GM12874 (cell line): ENCODE measurements at regions not wholly inside any gene's neighbourhood (a gene's known extent, or its start where the extent isn't known, plus 50 kb on each side); places are given as distances from the start of the nearest gene placed in this dataset.

ENCODE experiments used
- TF ChIP-seq, protein P1 (sequence below): IDR thresholded peaks from 2 replicates; pipeline ENCODE4 v1.5.1; 2011; ENCODE audit warnings: low read depth, mild to moderate bottlenecking, control low read depth, low read length, moderate library complexity; ENCODE audit not compliant: insufficient read depth

DNA sequence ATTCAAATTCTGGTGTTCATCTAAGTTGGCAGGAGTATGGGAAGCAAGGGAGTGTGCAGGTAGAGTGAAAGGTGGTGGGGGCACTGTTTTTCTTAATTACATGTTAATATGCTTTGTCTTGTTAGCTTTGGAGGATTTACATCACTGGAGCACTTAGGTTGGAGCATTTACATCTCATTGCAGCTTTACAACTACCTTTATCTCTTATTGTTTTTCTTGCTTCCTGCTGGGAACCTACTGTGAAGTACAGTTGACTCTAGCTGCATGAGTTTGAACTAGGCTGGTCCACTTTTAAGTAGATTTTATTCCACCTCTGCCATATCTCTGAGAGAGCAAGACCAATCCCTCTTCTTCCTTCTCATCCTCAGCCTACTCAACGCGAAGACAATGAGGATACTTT lies 554.8 kb upstream of the B3GALT2 start:
- TF ChIP-seq, protein P1, sequence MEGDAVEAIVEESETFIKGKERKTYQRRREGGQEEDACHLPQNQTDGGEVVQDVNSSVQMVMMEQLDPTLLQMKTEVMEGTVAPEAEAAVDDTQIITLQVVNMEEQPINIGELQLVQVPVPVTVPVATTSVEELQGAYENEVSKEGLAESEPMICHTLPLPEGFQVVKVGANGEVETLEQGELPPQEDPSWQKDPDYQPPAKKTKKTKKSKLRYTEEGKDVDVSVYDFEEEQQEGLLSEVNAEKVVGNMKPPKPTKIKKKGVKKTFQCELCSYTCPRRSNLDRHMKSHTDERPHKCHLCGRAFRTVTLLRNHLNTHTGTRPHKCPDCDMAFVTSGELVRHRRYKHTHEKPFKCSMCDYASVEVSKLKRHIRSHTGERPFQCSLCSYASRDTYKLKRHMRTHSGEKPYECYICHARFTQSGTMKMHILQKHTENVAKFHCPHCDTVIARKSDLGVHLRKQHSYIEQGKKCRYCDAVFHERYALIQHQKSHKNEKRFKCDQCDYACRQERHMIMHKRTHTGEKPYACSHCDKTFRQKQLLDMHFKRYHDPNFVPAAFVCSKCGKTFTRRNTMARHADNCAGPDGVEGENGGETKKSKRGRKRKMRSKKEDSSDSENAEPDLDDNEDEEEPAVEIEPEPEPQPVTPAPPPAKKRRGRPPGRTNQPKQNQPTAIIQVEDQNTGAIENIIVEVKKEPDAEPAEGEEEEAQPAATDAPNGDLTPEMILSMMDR = no peak

DNA sequence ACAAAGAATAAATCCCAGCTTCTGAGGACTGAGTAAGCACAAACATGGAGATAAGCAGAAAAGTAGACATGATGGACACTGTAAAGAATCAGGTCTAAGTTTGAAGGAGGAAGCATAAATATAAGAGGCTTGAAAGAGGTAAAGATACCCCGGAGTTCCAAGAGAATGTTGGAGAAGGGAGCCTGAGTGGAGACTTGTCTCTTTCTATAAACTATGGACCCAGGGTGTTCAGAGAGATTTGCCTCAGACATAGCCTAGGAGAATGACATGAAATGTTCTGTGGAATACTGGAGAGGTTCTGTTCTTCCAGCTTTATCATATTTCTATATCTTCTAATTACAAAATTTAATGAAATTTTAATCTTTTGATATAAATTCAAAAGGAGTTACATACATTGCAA lies 554.3 kb upstream of the B3GALT2 start:
- TF ChIP-seq, protein P1 = no peak

DNA sequence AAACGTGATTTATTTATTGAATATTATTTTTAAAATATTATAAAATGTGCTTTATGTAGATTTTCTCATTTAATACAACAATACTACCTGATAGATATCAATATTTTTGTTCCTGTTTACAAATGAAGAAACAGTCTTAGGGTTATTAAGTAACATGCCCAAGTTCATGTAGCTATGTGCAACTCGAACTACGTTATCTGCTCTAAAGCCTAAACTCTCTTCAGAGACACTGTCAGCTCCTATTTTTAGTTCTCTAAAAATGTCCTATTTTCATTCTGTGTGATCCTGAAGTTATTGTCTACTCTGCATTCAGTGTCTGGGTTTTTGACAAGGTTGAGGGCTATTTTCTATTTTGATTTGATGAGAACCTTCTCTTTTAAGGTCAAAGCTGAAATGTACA lies 550.1 kb upstream of the B3GALT2 start:
- TF ChIP-seq, protein P1 = no peak

DNA sequence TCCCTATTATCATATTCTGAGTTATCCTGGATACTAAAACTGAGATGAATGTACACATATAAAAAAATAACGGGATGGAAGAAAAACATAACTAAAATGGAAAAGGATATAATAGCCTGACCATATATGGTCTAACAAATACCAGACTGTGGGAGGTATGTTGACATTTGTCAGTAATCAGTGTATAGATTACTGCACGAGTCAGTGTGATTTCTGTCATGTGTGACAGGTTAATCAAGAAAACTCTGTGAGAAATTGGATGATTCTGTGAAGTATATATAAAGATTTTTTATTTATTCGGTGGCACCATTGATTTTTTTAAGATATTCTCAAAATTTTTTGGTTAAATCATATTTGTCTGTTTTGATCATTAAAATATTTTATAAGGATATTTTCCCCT lies 547.3 kb upstream of the B3GALT2 start:
- TF ChIP-seq, protein P1 = no peak

DNA sequence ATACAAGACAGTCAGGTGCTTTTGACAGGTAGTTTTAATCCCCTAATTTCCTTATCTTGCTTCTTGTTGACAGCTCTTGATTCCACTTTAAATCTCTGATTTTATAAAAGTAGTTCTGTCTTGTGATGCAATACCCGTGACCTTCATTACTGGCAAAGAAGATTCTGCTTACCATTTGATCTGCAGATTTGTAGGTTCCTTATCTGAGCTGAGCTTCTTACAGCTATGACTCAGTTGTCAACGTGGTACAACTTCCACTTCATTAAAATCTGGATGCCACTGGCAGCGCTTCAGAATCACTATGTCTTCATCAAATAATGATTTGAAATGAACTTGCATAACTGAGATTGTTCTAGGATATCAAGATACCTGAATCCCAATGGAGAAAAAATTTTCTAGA lies 543.6 kb upstream of the B3GALT2 start:
- TF ChIP-seq, protein P1 = no peak

DNA sequence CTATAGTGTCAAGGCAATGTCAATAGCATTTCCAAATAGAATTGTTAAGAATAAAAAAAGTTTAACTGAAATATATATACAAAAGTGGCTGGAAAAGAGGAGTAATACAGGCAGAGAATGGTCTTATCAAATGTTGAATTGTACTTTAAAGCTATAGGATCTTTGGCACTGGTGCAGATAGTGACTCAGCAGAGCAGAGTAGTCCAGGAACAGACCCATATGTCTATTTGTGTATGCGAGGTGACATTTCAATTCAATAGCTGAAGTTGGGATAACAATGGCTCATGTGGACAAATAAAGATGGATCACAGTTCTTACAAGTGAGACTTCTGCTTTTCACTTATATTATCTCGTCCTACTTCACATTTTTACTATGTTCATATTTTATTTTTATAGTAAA lies 543.0 kb upstream of the B3GALT2 start:
- TF ChIP-seq, protein P1 = no peak

DNA sequence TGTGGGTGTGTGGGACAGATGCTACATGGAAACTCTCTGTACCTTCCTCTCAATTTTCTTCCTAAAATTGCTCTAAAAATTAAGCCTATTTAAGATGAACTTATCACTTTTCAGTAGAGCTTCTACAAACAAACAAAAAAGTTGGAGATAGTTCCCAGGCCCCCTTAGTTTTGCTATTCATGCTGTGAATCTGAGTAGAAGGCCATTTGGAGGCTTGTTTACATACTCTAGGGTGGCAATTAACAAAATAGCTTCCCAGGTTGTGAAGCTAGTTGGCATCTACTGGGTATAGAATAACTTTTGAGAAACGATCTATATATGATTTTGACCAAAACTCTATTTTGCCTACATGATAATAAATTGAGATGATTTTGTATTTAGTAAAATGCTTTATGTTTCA lies 541.4 kb upstream of the B3GALT2 start:
- TF ChIP-seq, protein P1 = no peak

DNA sequence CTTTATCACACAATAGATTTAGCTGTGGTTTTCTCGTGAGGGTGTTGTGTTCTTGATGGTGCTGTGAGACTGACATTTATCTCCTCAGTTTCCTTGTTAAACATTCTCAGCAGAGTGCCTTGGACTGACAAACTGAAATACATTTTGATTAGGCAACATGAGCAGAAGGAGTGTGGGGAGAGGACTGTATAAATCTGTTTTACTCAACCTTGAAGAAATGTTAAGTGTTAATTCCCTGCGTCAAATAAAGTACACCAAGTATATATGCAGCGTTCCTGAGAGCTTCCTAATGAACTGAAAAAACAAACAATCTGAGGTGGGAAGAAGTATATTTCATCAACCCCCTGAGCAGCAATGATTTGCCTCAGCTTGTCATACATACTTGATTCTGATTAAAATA lies 540.3 kb upstream of the B3GALT2 start:
- TF ChIP-seq, protein P1 = no peak
